HepG2 (cell line): ENCODE measurements at regions not wholly inside any gene's neighbourhood (a gene's known extent, or its start where the extent isn't known, plus 50 kb on each side); places are given as distances from the start of the nearest gene placed in this dataset.

Experiments
- ATAC-seq: fragments of 200-7000 bp; cut with Tn5 transposase; 3 replicates; pipeline ENCODE4 v1.9.1; 2020; ENCODE audit warnings: mild to moderate bottlenecking, moderate library complexity
- BruUV-seq: library from RNA; stranded (reverse); fragments of 400-500 nt; replicated peaks from 2 replicates; lab custom pipeline; 2021; lab: Mats Ljungman, UMichigan
- CTCF ChIA-PET: fragments of 300-600 bp; formaldehyde crosslinking; extraction: SDS; loops from one replicate; lab custom pipeline; 2021; ENCODE audit warnings: low total read pairs, inconsistent platforms, low intra/inter-chr PET ratio; lab: Yijun Ruan, JAX
- POLR2A ChIA-PET: fragments of 350-600 bp; sonication (Branson Sonifier 250); formaldehyde crosslinking; loops from one replicate; lab custom pipeline; 2020; ENCODE audit warnings: antibody characterized with exemption, inconsistent platforms; lab: Yijun Ruan, JAX
- DNase-seq: peaks from one replicate; pipeline ENCODE4 v3.0.0-alpha.2; 2015; ENCODE audit warnings: low spot score
- FAIRE-seq: peaks from 3 replicates; lab custom pipeline; 2011; peaks lifted over from hg19 to GRCh38; lab: Jason Lieb, UNC
- H2AFZ ChIP-seq: one replicate; pipeline ENCODE4 v1.6.1; 2011; ENCODE audit warnings: low read length, inconsistent platforms
- H3K27ac ChIP-seq: fragments of 300-600 bp; 3 replicates; pipeline ENCODE4 v1.8.0; 2011; ENCODE audit warnings: mixed run types, mild to moderate bottlenecking, mixed read lengths, low read length, inconsistent platforms; ENCODE audit not compliant: insufficient read depth; ENCODE audit errors: extremely low read length
- H3K27me3 ChIP-seq, 2 experiments: fragments of 200-600 bp in 1 of 2; 2 replicates in 1 of 2; 3 replicates in 1 of 2; pipeline versions ENCODE4 v1.6.0 to v1.8.0; 2011; ENCODE audit warnings: low read length in 2 of 2, mild to moderate bottlenecking in 2 of 2, moderate library complexity in 2 of 2, inconsistent platforms in 1 of 2; ENCODE audit not compliant: insufficient read depth in 2 of 2, control insufficient read depth in 1 of 2
- H3K36me3 ChIP-seq, 2 experiments: fragments of 200-600 bp in 1 of 2; replicated peaks in 1 of 2; 2 replicates in 1 of 2; 3 replicates in 1 of 2; pipeline versions ENCODE4 v1.5.1 to v1.8.0; 2011; ENCODE audit warnings: low read length in 2 of 2, inconsistent platforms in 1 of 2; ENCODE audit not compliant: insufficient read depth in 2 of 2, control insufficient read depth in 1 of 2
- H3K4me1 ChIP-seq: 2 replicates; pipeline ENCODE4 v1.5.1; 2012; ENCODE audit warnings: low read length, inconsistent platforms; ENCODE audit not compliant: insufficient read depth
- H3K4me2 ChIP-seq: 2 replicates; pipeline ENCODE4 v1.6.0; 2011; ENCODE audit warnings: low read depth, low read length, inconsistent platforms
- H3K4me3 ChIP-seq, 3 experiments: fragments of 200-600 bp in 1 of 3; sonication (generic), shearing (Covaris generic) in 1 of 3; replicated peaks in 1 of 3; 2 replicates each; pipeline ENCODE4 v1.5.1; 2011 to 2016; ENCODE audit warnings: low read length in 3 of 3, inconsistent platforms in 2 of 3, low read depth in 2 of 3, mild to moderate bottlenecking in 2 of 3, control low read depth in 1 of 3, mixed read lengths in 1 of 3; ENCODE audit not compliant: insufficient read depth in 1 of 3
- H3K79me2 ChIP-seq: one replicate; pipeline ENCODE4 v1.6.1; 2011; ENCODE audit warnings: low read length, inconsistent platforms; ENCODE audit not compliant: insufficient read depth
- H3K9ac ChIP-seq: 2 replicates; pipeline ENCODE4 v1.6.0; 2011; ENCODE audit warnings: mild to moderate bottlenecking, low read depth, low read length, inconsistent platforms; ENCODE audit not compliant: insufficient read depth
- H3K9me3 ChIP-seq: 2 replicates; pipeline ENCODE4 v1.5.1; 2012; ENCODE audit warnings: mild to moderate bottlenecking, low read length
- H4K20me1 ChIP-seq: 2 replicates; pipeline ENCODE4 v1.6.0; 2011; ENCODE audit warnings: inconsistent platforms, mild to moderate bottlenecking, low read length, moderate library complexity; ENCODE audit not compliant: insufficient read depth
- ZNF501 ChIP-seq: sonication (generic); formaldehyde crosslinking; IDR thresholded peaks from 2 replicates; pipeline ENCODE4 v1.5.1; 2020; ENCODE audit warnings: mild to moderate bottlenecking, moderate library complexity, missing genetic modification reagents
- WGBS: methylation state at CpG from one replicate; pipeline ENCODE4 v1.1.6; 2017; ENCODE audit warnings: low lambda C conversion rate; 5-methylcytosine and 5-hydroxymethylcytosine counted together
- in situ Hi-C: cut with HindIII; loops from 2 replicates; pipeline ENCODE4 v1.10.0; 2017; ENCODE audit warnings: low pct_unique_long_range_greater_than_20kb; ENCODE audit not compliant: extremely low pct_ligation_motif_present
- intact Hi-C: fragments of 100-400 bp; cut with micrococcal nuclease; formaldehyde crosslinking; loops from one replicate; pipeline ENCODE4 v1.10.0; 2022; ENCODE audit not compliant: unreplicated experiment
- TF ChIP-seq, protein P1 (sequence below): sonication (generic); formaldehyde crosslinking; IDR thresholded peaks from 2 replicates; pipeline ENCODE4 v1.5.0; 2020; ENCODE audit warnings: missing genetic modification reagents, mild to moderate bottlenecking, borderline replicate concordance
- TF ChIP-seq, protein P2 (sequence below): sonication (generic); formaldehyde crosslinking; IDR thresholded peaks from 2 replicates; pipeline ENCODE4 v1.4.0; 2020; ENCODE audit warnings: mild to moderate bottlenecking, low read depth, missing genetic modification reagents
- TF ChIP-seq, protein P3 (sequence below): sonication (generic); formaldehyde crosslinking; IDR thresholded peaks from 2 replicates; pipeline ENCODE4 v1.4.0; 2020; ENCODE audit warnings: missing genetic modification reagents; ENCODE audit errors: not compliant biosample characterization

DNA sequence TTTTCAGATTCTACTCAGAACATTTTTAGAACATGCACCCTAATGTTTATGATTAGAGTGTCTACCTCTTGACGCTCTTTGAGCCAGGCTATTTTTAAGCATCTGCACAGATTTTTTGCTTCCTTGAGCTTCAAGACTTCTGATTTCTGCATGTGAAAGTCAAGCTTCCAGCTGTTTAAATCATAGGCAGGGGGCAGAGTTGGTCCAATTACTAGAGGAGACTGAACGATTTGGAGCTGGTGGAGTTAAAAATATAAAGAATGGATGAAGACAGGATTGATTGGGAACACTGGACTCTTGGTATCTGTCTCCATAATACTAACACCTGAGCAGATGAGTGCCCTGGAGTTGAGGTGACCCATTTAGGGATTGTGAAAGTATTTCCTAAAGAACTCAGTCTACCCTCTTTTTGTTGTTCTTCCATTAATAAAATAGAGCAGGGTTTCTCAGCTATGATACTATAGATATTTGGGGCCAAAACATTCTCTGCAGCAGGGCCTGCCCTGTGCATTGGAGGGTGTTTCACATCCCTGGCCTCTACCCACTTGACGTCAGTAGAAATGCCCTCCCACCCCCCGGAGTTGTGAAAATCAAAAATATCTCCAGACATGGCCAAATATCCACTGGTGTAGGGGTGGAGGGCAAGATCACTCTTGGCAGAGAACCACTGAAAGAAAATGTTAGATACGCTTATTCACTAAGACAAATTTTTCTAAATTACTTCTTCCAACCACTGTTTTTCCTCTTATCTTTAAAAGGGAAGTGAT, 160.1 kb downstream of the COG6 start (continued):
- TF ChIP-seq, protein P1, sequence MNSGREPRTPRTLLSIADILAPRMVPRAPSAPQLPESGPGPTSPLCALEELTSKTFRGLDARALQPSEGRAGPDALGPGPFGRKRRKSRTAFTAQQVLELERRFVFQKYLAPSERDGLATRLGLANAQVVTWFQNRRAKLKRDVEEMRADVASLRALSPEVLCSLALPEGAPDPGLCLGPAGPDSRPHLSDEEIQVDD (CRISPR knock-in tag): no peak
- TF ChIP-seq, protein P2, sequence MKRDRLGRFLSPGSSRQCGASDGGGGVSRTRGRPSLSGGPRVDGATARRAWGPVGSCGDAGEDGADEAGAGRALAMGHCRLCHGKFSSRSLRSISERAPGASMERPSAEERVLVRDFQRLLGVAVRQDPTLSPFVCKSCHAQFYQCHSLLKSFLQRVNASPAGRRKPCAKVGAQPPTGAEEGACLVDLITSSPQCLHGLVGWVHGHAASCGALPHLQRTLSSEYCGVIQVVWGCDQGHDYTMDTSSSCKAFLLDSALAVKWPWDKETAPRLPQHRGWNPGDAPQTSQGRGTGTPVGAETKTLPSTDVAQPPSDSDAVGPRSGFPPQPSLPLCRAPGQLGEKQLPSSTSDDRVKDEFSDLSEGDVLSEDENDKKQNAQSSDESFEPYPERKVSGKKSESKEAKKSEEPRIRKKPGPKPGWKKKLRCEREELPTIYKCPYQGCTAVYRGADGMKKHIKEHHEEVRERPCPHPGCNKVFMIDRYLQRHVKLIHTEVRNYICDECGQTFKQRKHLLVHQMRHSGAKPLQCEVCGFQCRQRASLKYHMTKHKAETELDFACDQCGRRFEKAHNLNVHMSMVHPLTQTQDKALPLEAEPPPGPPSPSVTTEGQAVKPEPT (CRISPR knock-in tag): no peak

DNA sequence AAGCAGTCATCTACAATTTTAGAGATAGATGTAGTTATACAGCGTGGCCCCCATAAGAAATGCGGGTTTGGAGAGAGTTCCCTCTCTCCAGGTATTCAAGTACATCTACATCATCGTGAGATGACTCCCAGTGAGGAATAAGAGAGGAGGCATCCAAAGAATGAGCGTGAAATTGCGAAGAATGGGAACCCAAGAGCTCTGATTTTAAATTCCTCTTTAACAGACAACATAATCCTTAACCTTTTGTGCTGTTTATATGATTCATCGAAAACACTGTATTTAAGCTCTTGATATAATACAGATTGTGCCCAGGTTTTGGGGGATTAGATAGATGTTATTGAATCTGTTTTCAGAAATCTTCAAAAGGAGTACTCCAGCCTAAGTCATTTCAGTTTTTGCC, 161.5 kb downstream of the COG6 start:
- in situ Hi-C loops: no loop called here
- H3K36me3 ChIP-seq: no peaks in the 10 kb centered on the region
- no peaks in the 10 kb centered on the region for H4K20me1 ChIP-seq
- H2AFZ ChIP-seq: no peak overlapping the region
- TF ChIP-seq, protein P3, sequence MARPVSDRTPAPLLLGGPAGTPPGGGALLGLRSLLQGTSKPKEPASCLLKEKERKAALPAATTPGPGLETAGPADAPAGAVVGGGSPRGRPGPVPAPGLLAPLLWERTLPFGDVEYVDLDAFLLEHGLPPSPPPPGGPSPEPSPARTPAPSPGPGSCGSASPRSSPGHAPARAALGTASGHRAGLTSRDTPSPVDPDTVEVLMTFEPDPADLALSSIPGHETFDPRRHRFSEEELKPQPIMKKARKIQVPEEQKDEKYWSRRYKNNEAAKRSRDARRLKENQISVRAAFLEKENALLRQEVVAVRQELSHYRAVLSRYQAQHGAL (CRISPR knock-in tag): no peak
- TF ChIP-seq ZNF501: no peak
- no peak overlapping the region for H3K4me3 ChIP-seq
- ChIA-PET POLR2A (no interaction called here), CTCF (no interaction called here)
- no peaks in the 10 kb centered on the region for H3K27me3 ChIP-seq
- no peak overlapping the region for H3K27ac ChIP-seq
- no peak for FAIRE-seq
- H3K4me2 ChIP-seq: no peak overlapping the region
- no peaks in the 10 kb centered on the region for H3K9me3 ChIP-seq
- H3K79me2 ChIP-seq: no peaks in the 10 kb centered on the region
- WGBS: 4% methylated on average over 6 of the region's 6 CpGs
- intact Hi-C loops: no loop called here
- ATAC-seq: no peak
- H3K4me1 ChIP-seq: no peaks in the 10 kb centered on the region
- no TSS peak for BruUV-seq
- no peak overlapping the region for H3K9ac ChIP-seq
- no peak for DNase-seq
